Right kidney (tissue), 1 donor: ENCODE measurements at regions not wholly inside any gene's neighbourhood (a gene's known extent, or its start where the extent isn't known, plus 50 kb on each side); places are given as distances from the start of the nearest gene placed in this dataset.

ENCODE experiments used
- DNase-seq: peaks from one replicate; pipeline ENCODE4 v3.0.0-alpha.2; 2016

DNA sequence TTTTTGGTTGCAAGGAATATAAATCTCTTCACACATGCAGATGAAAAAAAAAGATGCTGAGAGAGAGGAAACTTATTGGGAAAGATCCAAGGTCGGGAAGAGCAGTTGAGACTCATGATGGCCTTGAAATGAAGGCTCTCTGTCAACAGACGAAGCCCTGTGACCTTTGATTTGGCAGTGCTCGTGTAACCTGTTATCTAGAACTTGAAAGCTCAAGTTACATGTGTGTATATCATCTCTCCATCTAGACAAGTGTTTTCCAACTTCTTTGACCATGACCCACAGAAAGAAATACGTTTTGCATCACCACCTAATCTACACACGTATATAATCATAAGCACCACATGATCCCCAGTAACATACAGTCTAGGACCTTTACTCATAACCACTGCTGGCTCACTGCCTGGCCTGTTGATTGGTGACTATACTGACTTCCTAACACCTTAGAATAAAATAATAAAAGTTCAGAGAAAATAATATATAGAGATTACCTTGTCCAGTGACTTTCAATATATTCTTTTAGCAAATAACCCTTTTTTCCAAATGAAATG, 319.0 kb upstream of the PKDCC start:
- DNase-seq: no peak

DNA sequence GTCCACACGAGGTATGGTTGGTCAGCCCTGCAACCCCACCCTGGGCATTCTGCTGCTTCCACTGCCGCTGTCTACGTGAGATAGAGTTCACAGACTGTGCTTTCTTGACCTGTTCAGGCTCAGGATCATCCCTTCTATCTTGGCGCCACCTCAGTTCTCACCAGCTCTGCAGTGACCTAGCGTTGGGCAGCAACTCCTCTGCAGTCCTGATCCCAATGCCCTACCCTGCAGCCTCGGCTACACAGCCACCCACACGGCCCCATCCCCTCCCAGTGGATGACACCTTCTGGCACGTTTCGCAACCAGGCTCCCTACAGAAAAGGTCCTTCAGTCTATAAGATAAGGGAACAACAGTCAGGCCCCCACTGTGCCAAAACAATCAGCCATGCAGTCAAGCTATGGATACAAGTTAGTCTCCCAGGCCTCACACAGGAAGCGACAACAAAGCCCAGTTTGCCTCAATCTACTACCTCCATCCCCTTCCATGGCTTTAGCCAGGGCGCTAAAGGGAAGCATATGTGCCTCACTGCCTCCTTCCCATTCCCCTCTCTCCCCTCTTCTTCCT, 317.9 kb upstream of the PKDCC start:
- no peak for DNase-seq

GRCh38 chr2:41735006-41735405, 312.8 kb upstream of the PKDCC start:
- no peak for DNase-seq

- DNase-seq: no peak
Observed at GRCh38 chr2:41735476-41735875, 312.3 kb upstream of the PKDCC start.

- DNase-seq: no peak
Observed at GRCh38 chr2:41736105-41736567, 311.7 kb upstream of the PKDCC start.

DNA sequence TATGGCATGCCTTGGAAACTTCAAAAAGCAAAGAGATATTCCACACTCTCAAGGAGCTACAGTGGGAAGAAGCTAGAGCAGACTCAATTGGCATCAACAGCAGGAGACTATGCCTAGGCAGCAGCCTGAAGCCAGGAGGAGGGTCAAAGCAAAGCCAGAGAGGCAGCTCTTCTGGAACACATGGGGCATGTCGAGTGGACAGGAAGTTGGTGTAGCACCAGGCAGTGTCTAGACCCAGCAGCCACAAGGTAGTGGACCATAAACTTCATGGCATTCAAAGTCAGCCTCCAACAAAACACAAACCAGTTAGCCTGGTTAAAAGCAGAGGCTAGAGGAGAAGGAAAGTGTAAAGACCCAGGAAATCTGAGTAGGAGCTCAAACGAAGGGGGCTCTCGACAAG, 311.2 kb upstream of the PKDCC start:
- no peak for DNase-seq

- no peak for DNase-seq
Observed at GRCh38 chr2:41737888-41738287, 309.9 kb upstream of the PKDCC start.

DNA sequence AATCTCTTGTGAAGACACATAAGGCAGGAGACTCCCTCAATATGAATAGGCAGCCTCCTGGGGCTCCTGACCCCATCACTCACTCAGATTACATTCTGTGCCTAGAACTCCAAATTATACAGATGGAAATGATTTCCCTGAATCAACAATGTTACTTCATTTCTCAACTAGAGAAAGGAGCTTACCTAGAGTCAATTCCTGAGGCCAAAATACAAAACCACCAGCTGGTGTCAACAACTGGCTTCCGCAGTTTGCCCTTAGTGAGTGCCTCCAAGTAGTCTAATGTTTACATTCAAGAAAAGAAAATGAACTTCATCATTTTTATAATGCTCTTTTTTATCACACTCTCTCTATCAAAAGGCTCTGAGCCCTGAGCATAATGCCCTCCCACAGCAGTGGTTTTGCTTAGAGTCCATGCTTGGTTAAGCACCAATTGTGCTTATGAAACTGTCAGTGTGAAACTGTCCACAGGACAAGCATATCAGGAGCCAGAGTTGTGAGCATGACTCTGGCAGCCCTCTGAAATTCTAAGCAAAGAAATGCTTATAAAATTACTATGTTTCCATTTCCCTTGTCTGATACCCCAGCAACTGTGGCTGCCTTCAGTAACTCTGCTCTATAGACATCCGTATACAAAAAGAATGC, 305.7 kb upstream of the PKDCC start:
- DNase-seq: no peak

GRCh38 chr2:41743324-41743723, 304.5 kb upstream of the PKDCC start:
- no peak for DNase-seq

DNA sequence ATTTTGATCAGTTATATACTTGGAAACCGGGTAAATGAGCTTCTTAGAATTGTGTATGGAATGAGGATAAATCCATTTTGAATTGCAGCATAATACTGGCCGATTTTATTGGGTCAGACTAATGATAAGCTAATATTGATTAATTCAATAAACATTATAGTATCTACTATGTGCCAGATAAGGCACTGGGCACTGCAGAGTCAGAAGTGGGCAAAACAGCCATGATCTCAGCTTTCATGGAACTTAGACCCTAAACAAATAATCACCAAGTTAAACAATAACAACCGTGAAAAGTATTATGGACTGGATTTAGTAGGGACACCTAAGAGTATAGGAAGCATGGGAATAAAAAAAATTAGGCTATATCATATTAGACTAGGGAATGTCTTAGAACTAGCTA, 297.0 kb upstream of the PKDCC start:
- DNase-seq: no peak

- no peak for DNase-seq
Observed at GRCh38 chr2:41759880-41760279, 287.9 kb upstream of the PKDCC start.

DNA sequence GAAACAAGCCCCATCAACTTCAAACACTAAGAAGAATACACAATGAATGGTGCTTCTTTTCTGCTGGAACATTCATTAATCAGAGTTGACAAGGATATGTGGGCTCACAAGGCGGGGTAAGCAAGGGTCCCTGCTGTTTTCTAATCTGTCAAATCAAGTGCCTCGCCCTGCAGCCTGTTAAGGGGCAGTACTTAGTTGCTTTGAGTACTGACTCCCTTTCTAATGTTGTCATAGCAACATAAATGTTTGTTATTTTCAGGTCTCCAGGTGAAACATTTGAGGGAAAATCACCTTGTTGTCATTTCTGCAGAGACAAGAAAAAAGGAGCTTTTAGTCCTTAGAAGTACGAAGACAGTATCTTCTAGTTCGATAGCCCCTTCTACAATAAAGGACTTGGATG, 284.7 kb upstream of the PKDCC start:
- no peak for DNase-seq

DNA sequence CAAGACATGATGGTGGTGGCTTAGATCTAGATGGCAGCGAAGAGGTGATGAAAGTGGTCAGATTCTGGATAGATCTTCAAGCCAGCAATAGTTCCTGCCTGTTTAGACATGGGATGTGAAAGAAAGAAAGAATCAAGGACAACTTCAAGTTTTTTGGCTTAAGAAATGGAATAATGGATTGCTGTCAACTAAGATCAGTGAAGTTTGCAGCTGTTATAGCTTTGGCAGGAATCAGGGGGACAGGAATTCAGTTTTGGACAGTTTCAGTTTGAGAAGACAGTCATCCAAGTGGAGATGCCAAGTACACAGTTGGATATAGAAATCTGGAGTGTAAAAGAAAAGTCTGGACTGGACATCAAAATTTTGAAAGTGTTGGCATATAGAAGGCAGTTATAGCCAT, 283.7 kb upstream of the PKDCC start:
- no peak for DNase-seq

DNA sequence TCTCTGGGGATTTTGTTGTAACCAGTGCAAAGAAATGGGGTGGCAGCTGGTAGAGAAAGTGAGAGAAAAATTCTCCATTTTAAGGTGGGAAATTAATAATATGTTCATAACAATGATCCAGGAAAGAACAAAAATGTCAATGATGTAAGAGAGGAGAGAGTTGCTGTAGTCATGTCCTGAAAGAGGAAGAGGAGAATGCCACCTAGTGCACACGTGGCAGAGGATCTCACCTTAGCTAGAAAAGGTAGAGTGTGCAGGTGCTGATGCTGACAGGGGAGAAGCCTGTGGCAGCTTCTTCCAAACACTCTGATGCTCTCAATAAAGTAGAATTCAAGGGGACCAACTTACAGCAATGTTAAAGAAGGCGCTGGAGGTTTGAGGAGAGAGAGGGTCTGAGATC, 282.9 kb upstream of the PKDCC start:
- no peak for DNase-seq

DNA sequence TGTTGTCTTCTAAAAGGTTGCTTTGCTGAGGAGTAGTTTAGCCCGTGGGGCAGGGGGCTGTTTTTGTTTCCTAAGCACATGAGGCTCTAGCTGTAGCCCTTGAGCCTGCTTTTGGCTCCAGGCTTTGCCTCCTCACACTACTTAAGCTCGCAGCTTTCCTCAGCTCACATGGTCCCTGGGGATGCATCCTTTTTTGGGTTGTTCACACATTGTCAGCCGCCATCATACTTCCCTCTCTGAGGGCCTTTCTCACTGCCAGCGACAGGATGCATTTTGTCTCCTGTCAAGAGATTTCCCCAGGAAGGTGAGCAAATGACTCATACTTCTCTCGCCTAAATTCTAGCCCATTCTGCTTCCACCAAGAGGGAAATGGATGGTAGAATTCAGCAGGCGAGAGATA, 279.5 kb upstream of the PKDCC start:
- DNase-seq: no peak

DNA sequence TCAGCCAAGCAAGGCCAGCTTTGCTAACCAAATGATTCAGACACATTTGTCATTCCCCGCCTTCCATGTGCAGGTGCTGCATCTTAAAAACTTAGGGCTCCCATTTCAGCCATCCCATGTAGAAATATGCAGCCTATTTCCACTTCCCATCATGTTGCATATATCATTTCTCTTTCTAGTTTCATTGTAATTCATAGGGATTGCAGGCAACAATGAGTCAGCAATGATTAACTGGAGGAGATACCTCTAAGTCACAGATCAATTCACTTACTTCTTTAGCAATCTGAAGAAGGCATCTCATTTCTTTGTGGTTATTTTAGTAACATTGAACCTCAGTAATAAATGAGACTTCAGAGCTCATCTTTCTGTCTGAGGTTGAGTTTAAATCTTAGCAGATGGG, 276.1 kb upstream of the PKDCC start:
- no peak for DNase-seq

- no peak for DNase-seq
Observed at GRCh38 chr2:41772697-41773096, 275.1 kb upstream of the PKDCC start.

- peak; percentile 19 for DNase-seq
Observed at GRCh38 chr2:41774011-41774605, 273.7 kb upstream of the PKDCC start.

DNA sequence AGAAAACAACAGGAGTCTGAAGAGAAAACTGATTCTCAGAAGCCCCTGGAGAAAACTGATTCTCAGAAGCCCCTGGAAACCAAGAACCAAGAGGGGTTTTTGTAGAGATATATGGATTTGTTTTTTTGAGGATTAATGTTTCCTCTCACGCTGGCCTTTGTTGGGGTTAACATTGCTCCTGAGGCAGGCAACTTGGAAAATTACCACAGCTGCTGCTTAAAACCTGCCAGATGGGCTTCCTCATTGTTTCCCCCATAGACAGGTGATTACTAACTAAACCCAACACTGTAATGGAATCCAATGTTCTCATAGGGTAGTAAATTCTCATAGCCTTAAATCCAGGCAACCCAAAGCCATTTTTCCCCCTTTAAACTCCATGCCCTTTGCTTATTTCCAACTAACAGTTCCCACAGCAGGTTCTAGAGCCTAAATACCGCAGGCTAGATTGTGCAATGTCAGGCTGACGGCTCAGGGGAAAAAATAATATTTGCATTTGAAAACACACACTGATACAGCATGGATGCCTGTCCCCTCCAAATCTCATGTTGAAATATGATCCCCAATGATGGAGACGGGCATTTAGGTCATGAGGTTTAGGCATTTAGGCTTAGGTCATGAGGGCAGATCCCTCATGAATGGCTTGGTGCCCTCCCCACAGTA, 272.3 kb upstream of the PKDCC start:
- no peak for DNase-seq

DNA sequence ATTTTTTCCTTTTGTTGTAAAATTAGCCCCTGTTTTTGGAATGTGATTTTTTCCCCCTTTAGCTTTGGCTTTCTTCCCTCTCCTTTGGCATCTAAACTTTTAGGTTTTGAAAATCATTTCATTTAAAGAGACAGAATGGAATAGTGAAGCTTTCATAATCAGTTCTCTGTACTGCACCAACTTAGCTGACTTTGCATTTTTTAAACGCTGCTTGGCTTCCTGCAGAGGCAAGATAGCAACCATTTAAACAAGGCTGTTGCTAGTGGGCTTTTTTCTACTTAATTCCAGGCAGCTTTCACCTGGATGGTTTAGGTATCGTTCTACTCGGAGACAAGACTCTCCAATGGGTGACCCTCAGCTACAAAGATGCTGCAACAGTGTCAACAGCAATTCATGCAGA, 267.9 kb upstream of the PKDCC start:
- no peak for DNase-seq

- peak; percentile 20 for DNase-seq
Observed at GRCh38 chr2:41782306-41783158, 265.3 kb upstream of the PKDCC start.

GRCh38 chr2:41784496-41784895, 263.3 kb upstream of the PKDCC start:
- DNase-seq: no peak
